HUDEP-2 (cell line): ENCODE measurements at regions not wholly inside any gene's neighbourhood (a gene's known extent, or its start where the extent isn't known, plus 50 kb on each side); places are given as distances from the start of the nearest gene placed in this dataset.

Source experiments
- DNase-seq, 76 experiments: peaks; one replicate each; lab custom pipeline; 2025; ENCODE audit not compliant: unreplicated experiment in 76 of 76; lab: John Stamatoyannopoulos, UW

DNA sequence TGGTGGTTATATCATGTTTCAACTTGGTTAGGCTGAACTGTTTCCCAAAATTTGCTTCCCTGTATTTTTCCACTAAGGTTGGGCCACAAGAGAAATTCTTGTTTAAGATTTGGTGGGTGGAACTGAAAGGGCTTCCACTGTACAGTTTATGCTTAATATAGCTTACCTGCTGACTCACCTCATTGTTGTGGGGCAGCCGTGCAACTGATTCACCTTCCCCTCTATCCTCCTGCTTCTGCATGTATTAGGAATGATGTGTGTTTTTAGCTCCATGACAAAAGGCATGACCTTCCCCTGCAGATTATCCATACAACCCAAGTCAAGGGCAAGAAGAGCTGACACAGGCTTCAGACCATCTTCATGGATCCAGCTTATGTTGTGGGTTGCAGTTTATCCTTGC is 98.4 kb upstream of the GULP1 start:
- no peak for DNase-seq

DNA sequence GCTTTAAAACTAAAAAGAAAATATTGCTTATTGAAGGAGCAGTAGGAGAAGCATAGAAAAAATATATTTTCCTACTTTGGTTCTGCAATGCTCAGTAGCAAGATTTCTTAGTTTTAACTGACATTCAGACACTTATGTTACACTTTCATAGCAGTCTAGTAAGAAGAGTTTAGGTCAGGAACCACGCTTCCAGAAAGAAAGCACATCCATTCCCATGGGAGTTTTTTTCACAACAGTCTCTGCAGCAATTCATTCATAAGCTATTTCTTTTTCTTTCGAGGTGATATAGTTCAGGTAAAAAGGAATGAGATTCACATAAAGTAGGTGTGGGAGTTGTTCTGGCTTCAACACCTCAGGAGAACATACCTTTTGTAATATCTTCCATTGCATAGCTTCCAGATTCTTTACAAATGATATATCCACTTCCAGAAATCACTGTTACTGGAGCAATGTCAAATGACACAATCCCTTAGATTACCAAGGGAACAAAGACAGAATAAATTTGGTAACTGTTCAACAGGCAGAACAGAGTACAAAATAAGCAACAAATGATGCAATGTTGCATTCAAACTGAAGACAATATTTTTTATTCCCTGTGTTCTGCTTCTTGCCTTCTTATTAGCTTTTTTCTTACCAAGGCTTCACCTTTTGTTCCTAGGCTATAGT is 95.2 kb upstream of the GULP1 start:
- DNase-seq: no peak

GRCh38 chr2:188199716-188200128 is 92.0 kb upstream of the GULP1 start:
- no peak for DNase-seq

DNA sequence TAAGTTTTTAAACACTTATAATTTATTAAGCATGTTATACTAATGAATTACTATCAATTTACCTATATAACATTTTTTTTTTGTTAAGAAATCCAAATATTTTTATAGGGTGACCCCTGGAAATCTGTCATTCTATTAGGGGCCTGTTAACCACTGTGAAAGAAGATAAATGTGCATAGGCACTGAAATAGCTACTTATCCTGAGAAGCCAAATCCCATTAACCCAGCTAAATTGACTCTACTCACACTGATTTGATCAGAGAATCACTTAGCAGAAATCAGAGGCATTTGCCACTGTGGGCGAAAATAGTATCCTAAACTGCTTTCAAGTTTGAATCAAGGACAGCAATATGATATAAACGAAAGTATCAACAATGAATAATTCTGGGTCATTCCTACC is 90.0 kb upstream of the GULP1 start:
- no peak for DNase-seq

DNA sequence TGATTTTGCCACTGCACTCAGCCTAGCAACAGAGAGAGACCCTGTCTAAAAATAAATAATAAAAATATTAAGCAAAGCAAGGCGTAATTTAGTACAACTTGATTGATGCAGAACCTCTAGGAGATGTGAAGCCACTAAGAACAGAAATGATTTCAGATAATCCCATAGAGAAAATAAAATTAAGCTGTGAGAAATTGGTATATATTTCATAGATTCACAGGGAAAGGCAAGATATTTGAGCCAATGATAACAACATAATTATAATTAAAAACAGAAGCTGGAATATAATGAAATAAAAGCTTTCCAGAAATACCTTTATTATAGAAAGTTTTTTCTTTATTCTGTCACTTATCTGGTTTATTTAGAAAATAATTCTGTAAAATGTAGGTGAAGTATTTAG is 88.9 kb upstream of the GULP1 start:
- no peak for DNase-seq

DNA sequence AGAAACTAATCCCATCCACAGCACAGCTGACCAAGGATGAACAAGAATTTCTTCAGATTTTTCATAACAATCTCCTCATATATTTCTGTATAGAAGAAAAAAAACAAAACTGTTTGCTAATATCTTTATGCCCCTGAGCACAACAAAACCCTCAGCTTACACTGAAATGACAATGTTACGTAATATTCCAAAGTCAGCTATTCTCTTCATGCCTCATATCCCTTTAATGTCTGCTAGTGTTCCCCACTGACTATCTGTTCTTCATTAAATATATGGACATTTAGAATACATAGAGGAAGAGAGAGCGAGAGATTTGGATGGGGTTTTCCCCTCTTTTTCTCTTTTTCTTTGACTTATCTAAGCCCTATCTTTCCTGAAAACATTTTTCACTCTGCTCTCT is 87.9 kb upstream of the GULP1 start:
- DNase-seq: no peak

- no peak for DNase-seq
Observed at GRCh38 chr2:188204824-188205223, 86.8 kb upstream of the GULP1 start.

DNA sequence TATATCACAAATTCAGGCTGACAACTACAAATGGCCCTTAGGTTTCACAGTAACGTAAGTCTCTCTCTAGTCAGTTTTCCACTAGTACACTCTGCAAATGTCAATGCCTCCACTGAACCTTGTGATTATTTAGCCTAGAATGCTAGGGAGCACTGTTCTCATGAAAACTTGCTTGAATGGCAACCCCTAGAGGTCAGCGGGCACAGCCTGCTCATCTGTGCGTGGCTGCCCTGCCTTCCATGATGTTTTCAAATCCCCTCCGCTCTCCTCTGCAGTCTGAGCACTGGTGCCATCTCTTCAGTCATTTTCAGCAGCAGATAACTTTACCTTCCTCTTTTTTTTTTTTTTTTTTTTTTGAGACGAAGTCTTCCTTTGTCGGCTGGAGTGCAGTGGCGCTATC is 84.1 kb upstream of the GULP1 start:
- DNase-seq: no peak

GRCh38 chr2:188209218-188209617 is 82.5 kb upstream of the GULP1 start:
- no peak for DNase-seq

- DNase-seq: no peak
Observed at GRCh38 chr2:188217264-188217663, 74.4 kb upstream of the GULP1 start.

DNA sequence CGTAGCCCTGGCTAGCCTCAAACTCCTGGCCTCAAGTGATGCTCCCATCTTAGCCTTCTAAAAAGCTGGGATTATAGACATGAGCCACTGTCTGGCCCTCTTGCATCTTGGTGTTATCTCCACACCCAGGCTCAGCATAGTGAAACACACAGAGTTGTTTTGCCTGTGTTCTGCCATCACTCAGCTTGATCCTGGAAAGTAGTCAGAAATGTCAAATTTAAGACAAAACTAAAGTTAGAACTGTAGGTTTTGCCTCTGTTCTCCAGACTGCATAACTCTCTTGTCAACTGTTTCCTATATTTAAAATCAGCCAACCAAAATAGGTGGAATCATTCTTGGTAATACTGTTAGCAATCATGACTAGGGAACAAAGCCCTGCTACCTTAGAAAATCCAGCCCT is 72.1 kb upstream of the GULP1 start:
- no peak for DNase-seq

DNA sequence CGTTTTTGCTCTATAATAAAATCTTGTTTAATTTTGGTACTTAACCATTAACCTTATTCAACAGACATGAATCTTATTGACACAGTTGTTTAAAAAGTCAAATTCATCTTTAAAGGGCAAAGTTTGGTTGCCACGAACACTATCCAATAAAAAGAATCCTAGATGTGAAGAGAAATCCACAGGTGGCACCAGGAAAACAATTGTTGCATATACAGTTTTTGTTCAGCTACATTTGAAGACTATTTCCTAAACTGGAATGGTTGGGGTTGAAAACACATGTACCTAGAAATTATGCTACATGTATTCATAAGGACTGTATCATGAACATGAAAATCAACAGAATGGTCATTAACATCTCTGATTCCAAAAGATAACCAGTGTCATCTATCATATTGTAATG is 71.1 kb upstream of the GULP1 start:
- DNase-seq: no peak

- DNase-seq: no peak
Observed at GRCh38 chr2:188227713-188228112, 64.0 kb upstream of the GULP1 start.

- DNase-seq: no peak
Observed at GRCh38 chr2:188235364-188235763, 56.3 kb upstream of the GULP1 start.

- DNase-seq: no peak
Observed at GRCh38 chr2:188238386-188238785, 53.3 kb upstream of the GULP1 start.
